A673 (cell line): ENCODE measurements at regions not wholly inside any gene's neighbourhood (a gene's known extent, or its start where the extent isn't known, plus 50 kb on each side); places are given as distances from the start of the nearest gene placed in this dataset.

Experiments
- BruUV-seq: library from RNA; stranded (reverse); fragments of 400-500 nt; replicated peaks from 2 replicates; lab custom pipeline; 2021; lab: Mats Ljungman, UMichigan
- CTCF ChIA-PET: fragments of 300-600 bp; sonication (Branson Sonifier 250); formaldehyde crosslinking; loops from one replicate; lab custom pipeline; 2022; ENCODE audit warnings: antibody characterized with exemption; lab: Charles Lee
- POLR2A ChIA-PET: fragments of 300-600 bp; sonication (Branson Sonifier 250); formaldehyde crosslinking; loops from one replicate; lab custom pipeline; 2022; ENCODE audit warnings: antibody characterized with exemption; ENCODE audit not compliant: low non-redundant PET; lab: Charles Lee
- DNase-seq: peaks from one replicate; pipeline ENCODE4 v3.0.0-alpha.2; 2015; ENCODE audit warnings: low spot score
- H3K27ac ChIP-seq: fragments of 200-600 bp; sonication (generic); 2 replicates; pipeline ENCODE4 v1.5.1; 2016; ENCODE audit warnings: mixed run types, low read depth, mild to moderate bottlenecking, mixed read lengths, antibody characterized with exemption, low read length; ENCODE audit not compliant: poor library complexity, severe bottlenecking
- H3K27me3 ChIP-seq: fragments of 200-600 bp; sonication (generic); replicated peaks from 2 replicates; pipeline ENCODE4 v1.6.1; 2017; ENCODE audit warnings: mixed run types, low read depth, mild to moderate bottlenecking, mixed read lengths, antibody characterized with exemption, low read length; ENCODE audit not compliant: insufficient read depth, poor library complexity
- H3K36me3 ChIP-seq: fragments of 200-600 bp; sonication (generic); 2 replicates; pipeline ENCODE4 v1.6.1; 2016; ENCODE audit warnings: mixed run types, mild to moderate bottlenecking, mixed read lengths, antibody characterized with exemption, low read length; ENCODE audit not compliant: insufficient read depth, poor library complexity, severe bottlenecking
- H3K4me1 ChIP-seq: fragments of 200-600 bp; sonication (generic); 2 replicates; pipeline ENCODE4 v1.6.1; 2017; ENCODE audit warnings: mixed run types, mild to moderate bottlenecking, mixed read lengths, antibody characterized with exemption, low read length; ENCODE audit not compliant: insufficient read depth, poor library complexity, severe bottlenecking
- H3K4me3 ChIP-seq: fragments of 200-600 bp; sonication (generic); 2 replicates; pipeline ENCODE4 v1.5.1; 2016; ENCODE audit warnings: low read depth, mixed run types, mild to moderate bottlenecking, mixed read lengths, low read length; ENCODE audit not compliant: poor library complexity, severe bottlenecking
- H3K9me3 ChIP-seq: fragments of 200-600 bp; sonication (generic); 2 replicates; pipeline ENCODE4 v1.6.1; 2016; ENCODE audit warnings: mixed run types, low read depth, mild to moderate bottlenecking, mixed read lengths, antibody characterized with exemption, low read length; ENCODE audit not compliant: poor library complexity, severe bottlenecking
- EZH2 ChIP-seq: fragments of 200-600 bp; sonication (generic); IDR thresholded peaks from 2 replicates; pipeline ENCODE4 v1.6.1; 2017; ENCODE audit warnings: borderline replicate concordance, low read depth, mild to moderate bottlenecking, mixed read lengths, antibody characterized with exemption, low read length; ENCODE audit not compliant: poor library complexity, severe bottlenecking
- intact Hi-C: fragments of 100-400 bp; cut with micrococcal nuclease; formaldehyde crosslinking; loops from one replicate; pipeline ENCODE4 v1.10.0; 2022; ENCODE audit not compliant: unreplicated experiment
- TF ChIP-seq, protein P1 (sequence below): fragments of 300-800, 200-600 bp; sonication (generic); conservative IDR thresholded peaks from 2 replicates; pipeline ENCODE4 v1.5.1; 2017; ENCODE audit warnings: low read depth, mild to moderate bottlenecking, antibody characterized with exemption, low read length, moderate library complexity, mixed read lengths

GRCh38 chr19:30690935-30691818 lies 319.0 kb downstream of the ZNF536 start:
- TF ChIP-seq EZH2 = no peak
- TF ChIP-seq, protein P1, sequence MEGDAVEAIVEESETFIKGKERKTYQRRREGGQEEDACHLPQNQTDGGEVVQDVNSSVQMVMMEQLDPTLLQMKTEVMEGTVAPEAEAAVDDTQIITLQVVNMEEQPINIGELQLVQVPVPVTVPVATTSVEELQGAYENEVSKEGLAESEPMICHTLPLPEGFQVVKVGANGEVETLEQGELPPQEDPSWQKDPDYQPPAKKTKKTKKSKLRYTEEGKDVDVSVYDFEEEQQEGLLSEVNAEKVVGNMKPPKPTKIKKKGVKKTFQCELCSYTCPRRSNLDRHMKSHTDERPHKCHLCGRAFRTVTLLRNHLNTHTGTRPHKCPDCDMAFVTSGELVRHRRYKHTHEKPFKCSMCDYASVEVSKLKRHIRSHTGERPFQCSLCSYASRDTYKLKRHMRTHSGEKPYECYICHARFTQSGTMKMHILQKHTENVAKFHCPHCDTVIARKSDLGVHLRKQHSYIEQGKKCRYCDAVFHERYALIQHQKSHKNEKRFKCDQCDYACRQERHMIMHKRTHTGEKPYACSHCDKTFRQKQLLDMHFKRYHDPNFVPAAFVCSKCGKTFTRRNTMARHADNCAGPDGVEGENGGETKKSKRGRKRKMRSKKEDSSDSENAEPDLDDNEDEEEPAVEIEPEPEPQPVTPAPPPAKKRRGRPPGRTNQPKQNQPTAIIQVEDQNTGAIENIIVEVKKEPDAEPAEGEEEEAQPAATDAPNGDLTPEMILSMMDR = no peak
- no peaks in the 10 kb centered on the region for H3K36me3 ChIP-seq
- H3K27ac ChIP-seq = peak overlapping the region; percentile 84
- H3K4me1 ChIP-seq = peaks cover 58% of the 10 kb centered on the region
- no peaks in the 10 kb centered on the region for H3K9me3 ChIP-seq
- POLR2A ChIA-PET = no interaction called here
- no peak overlapping the region for H3K4me3 ChIP-seq
- no TSS peak for BruUV-seq
- intact Hi-C loops = loop anchor here (5.0 to 10.0 kb wide), 2 partner anchors 654 to 1351 kb away; partner anchors contain the start of gene TSHZ3
- DNase-seq = no peak
- no peaks in the 10 kb centered on the region for H3K27me3 ChIP-seq
- CTCF ChIA-PET = no interaction called here

DNA sequence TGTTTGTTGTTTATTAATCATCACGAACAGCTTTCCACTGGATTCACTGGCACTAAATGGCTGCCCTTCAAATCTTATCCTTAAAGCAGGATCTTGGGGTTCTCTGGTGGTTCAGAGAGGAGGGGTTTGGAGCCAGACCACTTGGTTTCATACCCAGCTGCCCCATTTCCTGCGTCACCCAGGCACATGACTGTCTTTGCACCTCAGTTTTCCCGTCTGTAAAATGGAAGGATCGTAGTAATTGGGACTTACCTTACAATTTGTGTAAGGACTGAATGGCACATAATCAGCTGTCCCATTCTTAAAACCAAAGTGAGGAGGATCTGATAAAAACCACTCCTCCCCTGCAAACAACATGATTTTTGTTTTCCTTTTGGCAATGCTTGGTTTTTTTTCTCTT lies 318.3 kb downstream of the ZNF536 start:
- TF ChIP-seq, protein P1 = no peak
- no peak for TF ChIP-seq EZH2
- Histone ChIP-seq H3K27me3 (no peaks in the 10 kb centered on the region), H3K4me1 (peaks cover 62% of the 10 kb centered on the region), H3K36me3 (no peaks in the 10 kb centered on the region), H3K27ac (peak overlapping the region; percentile 84), H3K4me3 (no peak overlapping the region), H3K9me3 (no peaks in the 10 kb centered on the region)
- POLR2A ChIA-PET = no interaction called here
- intact Hi-C loops = loop anchor here (5.0 to 10.0 kb wide), 2 partner anchors 654 to 1352 kb away; partner anchors contain the start of gene TSHZ3
- BruUV-seq = no TSS peak
- CTCF ChIA-PET = no interaction called here
- no peak for DNase-seq

- BruUV-seq = no TSS peak
- ChIA-PET CTCF (no interaction called here), POLR2A (no interaction called here)
- peak overlapping the region; percentile 41 for H3K27ac ChIP-seq
- intact Hi-C loops = loop anchor here (5.0 to 10.0 kb wide), 5 partner anchors 93 to 1885 kb away; no protein-coding TSS in a partner anchor
- H3K36me3 ChIP-seq = no peaks in the 10 kb centered on the region
- no peaks in the 10 kb centered on the region for H3K27me3 ChIP-seq
- peaks cover 61% of the 10 kb centered on the region for H3K4me1 ChIP-seq
- H3K9me3 ChIP-seq = no peaks in the 10 kb centered on the region
- TF ChIP-seq, protein P1 = no peak
- no peak for TF ChIP-seq EZH2
- DNase-seq = no peak
- no peak overlapping the region for H3K4me3 ChIP-seq
These were observed 317.3 kb downstream of the ZNF536 start for GRCh38 chr19:30689474-30689873.
